G401.6 (cell line): ENCODE measurements at regions not wholly inside any gene's neighbourhood (a gene's known extent, or its start where the extent isn't known, plus 50 kb on each side); places are given as distances from the start of the nearest gene placed in this dataset.

Experiments
- FAIRE-seq: peaks from 2 replicates; lab custom pipeline; 2012; peaks lifted over from hg19 to GRCh38; lab: Jason Lieb, UNC

GRCh38 chr19:29372921-29373797 is 152.6 kb upstream of the VSTM2B start:
- FAIRE-seq = no peak

- no peak for FAIRE-seq
Observed at GRCh38 chr19:29375429-29376119, 150.2 kb upstream of the VSTM2B start.

- no peak for FAIRE-seq
Observed at GRCh38 chr19:29376855-29377354, 148.9 kb upstream of the VSTM2B start.

- FAIRE-seq = no peak
Observed at GRCh38 chr19:29378126-29378525, 147.7 kb upstream of the VSTM2B start.

- no peak for FAIRE-seq
Observed at GRCh38 chr19:29378543-29379080, 147.2 kb upstream of the VSTM2B start.

- no peak for FAIRE-seq
Observed at GRCh38 chr19:29379257-29380021, 146.4 kb upstream of the VSTM2B start.

GRCh38 chr19:29380581-29380980 is 145.2 kb upstream of the VSTM2B start:
- FAIRE-seq = no peak

- FAIRE-seq = no peak
Observed at GRCh38 chr19:29381353-29382203, 144.2 kb upstream of the VSTM2B start.

- FAIRE-seq = no peak
Observed at GRCh38 chr19:29383696-29384095, 142.1 kb upstream of the VSTM2B start.

GRCh38 chr19:29384656-29385055 is 141.1 kb upstream of the VSTM2B start:
- no peak for FAIRE-seq

- no peak for FAIRE-seq
Observed at GRCh38 chr19:29385191-29385795, 140.5 kb upstream of the VSTM2B start.

GRCh38 chr19:29386970-29387369 is 138.8 kb upstream of the VSTM2B start:
- FAIRE-seq = no peak

- FAIRE-seq = no peak
Observed at GRCh38 chr19:29387586-29387985, 138.2 kb upstream of the VSTM2B start.

GRCh38 chr19:29389495-29389894 is 136.3 kb upstream of the VSTM2B start:
- no peak for FAIRE-seq

GRCh38 chr19:29390742-29391141 is 135.1 kb upstream of the VSTM2B start:
- no peak for FAIRE-seq

GRCh38 chr19:29393915-29394460 is 131.8 kb upstream of the VSTM2B start:
- no peak for FAIRE-seq

GRCh38 chr19:29395111-29395733 is 130.6 kb upstream of the VSTM2B start:
- no peak for FAIRE-seq

GRCh38 chr19:29395734-29396414 is 129.9 kb upstream of the VSTM2B start:
- FAIRE-seq = no peak

GRCh38 chr19:29396925-29397324 is 128.9 kb upstream of the VSTM2B start:
- FAIRE-seq = no peak

GRCh38 chr19:29397748-29398147 is 128.0 kb upstream of the VSTM2B start:
- no peak for FAIRE-seq
